ENCODE measurements at regions not wholly inside any gene's neighbourhood (a gene's known extent, or its start where the extent isn't known, plus 50 kb on each side); places are given as distances from the start of the nearest gene placed in this dataset.
"Not testable (repeated sequence)": the region's sequence is repeated elsewhere in the genome, so short reads cannot be mapped to it uniquely, and the experiment has no call there.

GRCh38 chr5:124530916-124531315 is 215.5 kb downstream of the ZNF608 start:
- WGBS, 4 donors: 97 to 100% (median 99%) methylated on average over 1 of the region's 1 CpG
- intact Hi-C loops (cut with DNase I): loop anchor here in 1 of 10 donors (10.0 kb wide), 1 partner anchor 856 kb away; no protein-coding TSS in a partner anchor
- H3K4me3 ChIP-seq: no peak overlapping the region
- peaks cover 0 to 9% (median 0%) of the 10 kb centered on the region in 12 donors for H3K9me3 ChIP-seq
- ATAC-seq (no peak), DNase-seq (no peak)
- no peak for TF ChIP-seq CTCF (IDR thresholded peaks at IDR 0.05)
- no peak for TF ChIP-seq POLR2A (IDR thresholded peaks at IDR 0.05)
- no peaks in the 10 kb centered on the region for H3K36me3 ChIP-seq
- H3K27me3 ChIP-seq: no peaks in the 10 kb centered on the region
- H3K27ac ChIP-seq: no peak overlapping the region
- peaks cover 0 to 8% (median 0%) of the 10 kb centered on the region in 12 donors for H3K4me1 ChIP-seq

- H3K27me3 ChIP-seq: no peaks in the 10 kb centered on the region
- H3K4me1 ChIP-seq: peaks cover 0 to 6% (median 0%) of the 10 kb centered on the region in 12 donors
- no peaks in the 10 kb centered on the region for H3K36me3 ChIP-seq
- intact Hi-C loops (cut with DNase I): no loop called here
- WGBS, 4 donors: 75 to 100% (median 98%) methylated on average over 2 of the region's 2 CpGs
- TF ChIP-seq CTCF (IDR thresholded peaks at IDR 0.05): no peak
- TF ChIP-seq POLR2A (IDR thresholded peaks at IDR 0.05): no peak
- H3K4me3 ChIP-seq: no peak overlapping the region
- no peak overlapping the region for H3K27ac ChIP-seq
- peaks cover 0 to 4% (median 0%) of the 10 kb centered on the region in 12 donors for H3K9me3 ChIP-seq
- DNase-seq (no peak), ATAC-seq (no peak)
Observed at GRCh38 chr5:124528838-124529237, 217.6 kb downstream of the ZNF608 start.

GRCh38 chr5:124527220-124527991 is 219.0 kb downstream of the ZNF608 start:
- DNase-seq: no peak
- Histone ChIP-seq H3K4me1 (peaks cover 0 to 6% (median 0%) of the 10 kb centered on the region in 12 donors), H3K9me3 (no peaks in the 10 kb centered on the region), H3K27ac (no peak overlapping the region), H3K36me3 (no peaks in the 10 kb centered on the region), H3K27me3 (no peaks in the 10 kb centered on the region), H3K4me3 (no peak overlapping the region)
- WGBS, 4 donors: 71 to 78% (median 76%) methylated on average over 8 of the region's 8 CpGs
- intact Hi-C loops (cut with DNase I): no loop called here
- no peak for TF ChIP-seq CTCF (IDR thresholded peaks at IDR 0.05)
- TF ChIP-seq POLR2A (IDR thresholded peaks at IDR 0.05): no peak
- peak; percentile 64 to 88 (median 80) for ATAC-seq

GRCh38 chr5:124526079-124526478 is 220.4 kb downstream of the ZNF608 start:
- DNase-seq; intact Hi-C loops (cut with DNase I); H3K27me3 ChIP-seq; H3K9me3 ChIP-seq; H3K27ac ChIP-seq; ATAC-seq; H3K36me3 ChIP-seq; H3K4me1 ChIP-seq; H3K4me3 ChIP-seq: not testable (repeated sequence)
- 96 to 100% (median 98%) methylated on average over 2 to 3 of the region's 4 CpGs for WGBS, 4 donors
